Upper lobe of left lung (tissue), 6 donors: ENCODE measurements at regions not wholly inside any gene's neighbourhood (a gene's known extent, or its start where the extent isn't known, plus 50 kb on each side); places are given as distances from the start of the nearest gene placed in this dataset.

Experiments used
- ATAC-seq, 2 donors: fragments of 200-7000 bp; cut with Tn5 transposase; one replicate each; pipeline ENCODE4 v1.9.1; 2022; ENCODE audit warnings: mild to moderate bottlenecking in 2 of 2, moderate library complexity in 2 of 2; ENCODE audit not compliant: low FRiP score in 2 of 2
- DNase-seq, 2 donors: peaks; one replicate each; pipeline ENCODE4 v3.0.0-alpha.2; 2019 to 2020
- H3K27ac ChIP-seq, 4 donors: fragments of 200-600 bp; sonication (generic); one replicate each; pipeline ENCODE4 v1.5.1; 2016 to 2019
- H3K27me3 ChIP-seq, 4 donors: fragments of 200-600 bp; sonication (generic); one replicate each; pipeline ENCODE4 v1.5.1; 2017 to 2019
- H3K36me3 ChIP-seq, 4 donors: fragments of 200-600 bp; sonication (generic); one replicate each; pipeline ENCODE4 v1.5.1; 2016 to 2019
- H3K4me1 ChIP-seq, 4 donors: fragments of 200-600 bp; sonication (generic); one replicate each; pipeline ENCODE4 v1.5.1; 2018 to 2019
- H3K4me3 ChIP-seq, 4 donors: fragments of 200-600 bp; sonication (generic); one replicate each; pipeline ENCODE4 v1.5.1; 2017 to 2019; ENCODE audit warnings: mild to moderate bottlenecking in 2 of 4, moderate library complexity in 1 of 4
- H3K9me3 ChIP-seq, 4 donors: fragments of 200-600 bp; sonication (generic); one replicate each; pipeline ENCODE4 v1.5.1; 2018 to 2019
- EP300 ChIP-seq, 4 donors: sonication (generic); formaldehyde crosslinking; IDR thresholded peaks; one replicate each; pipeline ENCODE4 v1.5.1; 2017; ENCODE audit warnings: antibody characterized with exemption in 4 of 4, control low read depth in 2 of 4
- POLR2A ChIP-seq, 4 donors: fragments of 450-650 bp; IDR thresholded peaks; one replicate each; pipeline ENCODE4 v1.5.1; 2016 to 2017; ENCODE audit warnings: antibody characterized with exemption in 4 of 4, mild to moderate bottlenecking in 2 of 4
- POLR2AphosphoS5 ChIP-seq, 2 donors: sonication (generic); formaldehyde crosslinking; IDR thresholded peaks; one replicate each; pipeline ENCODE4 v1.5.1; 2017; ENCODE audit warnings: antibody characterized with exemption in 2 of 2
- WGBS, 2 donors: methylation state at CpG; one replicate each; pipeline ENCODE4 v1.1.5; 2017 to 2018; 5-methylcytosine and 5-hydroxymethylcytosine counted together
- TF ChIP-seq, protein P1 (sequence below), 6 experiments: fragments of 450-650 bp in 4 of 6; fragments of 200-600 bp in 2 of 6; sonication (generic) in 2 of 6; IDR thresholded peaks; one replicate each; pipeline ENCODE4 v1.5.1; 2016 to 2019; ENCODE audit warnings: antibody characterized with exemption in 6 of 6
- donor health status: DM: no; HTN: no; CAD: no; lungs with moderate emphysema.
- donor health status: DM: no; HTN: yes; CAD: no; lungs with severe emphysema.

DNA sequence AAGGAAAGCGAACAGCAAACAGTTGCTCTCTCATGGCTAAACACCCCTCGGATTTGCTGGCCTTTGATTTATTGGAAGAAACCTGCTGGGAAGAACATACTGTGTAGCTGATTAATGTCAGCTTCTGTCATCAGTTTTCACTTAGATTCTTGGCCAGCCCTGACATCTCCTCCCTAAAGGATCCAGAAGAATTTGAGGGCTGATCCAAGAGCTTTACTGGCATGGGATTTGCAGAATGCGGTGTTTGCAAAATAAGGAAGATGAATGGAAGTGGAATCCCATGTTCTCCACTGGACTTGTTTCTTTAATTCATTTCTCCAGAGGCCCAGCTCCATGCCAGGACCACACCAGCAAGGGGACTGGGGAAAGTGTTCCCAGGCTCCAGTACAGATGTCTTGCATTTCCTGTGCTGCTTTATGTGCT is 80.5 kb downstream of the RDH14 start:
- Histone ChIP-seq H3K27me3 (no peaks in the 10 kb centered on the region), H3K36me3 (no peaks in the 10 kb centered on the region), H3K4me3 (no peak overlapping the region), H3K27ac (peak overlapping the region in 1 of 4 donors; percentile 43), H3K4me1 (no peaks in the 10 kb centered on the region), H3K9me3 (no peaks in the 10 kb centered on the region)
- ATAC-seq (peak in 1 of 2 donors; percentile 47), DNase-seq (no peak)
- 59 to 75% methylated on average over 3 of the region's 3 CpGs for WGBS, 2 donors
- TF ChIP-seq POLR2A (IDR thresholded peaks at IDR 0.05) = no peak
- TF ChIP-seq, protein P1, sequence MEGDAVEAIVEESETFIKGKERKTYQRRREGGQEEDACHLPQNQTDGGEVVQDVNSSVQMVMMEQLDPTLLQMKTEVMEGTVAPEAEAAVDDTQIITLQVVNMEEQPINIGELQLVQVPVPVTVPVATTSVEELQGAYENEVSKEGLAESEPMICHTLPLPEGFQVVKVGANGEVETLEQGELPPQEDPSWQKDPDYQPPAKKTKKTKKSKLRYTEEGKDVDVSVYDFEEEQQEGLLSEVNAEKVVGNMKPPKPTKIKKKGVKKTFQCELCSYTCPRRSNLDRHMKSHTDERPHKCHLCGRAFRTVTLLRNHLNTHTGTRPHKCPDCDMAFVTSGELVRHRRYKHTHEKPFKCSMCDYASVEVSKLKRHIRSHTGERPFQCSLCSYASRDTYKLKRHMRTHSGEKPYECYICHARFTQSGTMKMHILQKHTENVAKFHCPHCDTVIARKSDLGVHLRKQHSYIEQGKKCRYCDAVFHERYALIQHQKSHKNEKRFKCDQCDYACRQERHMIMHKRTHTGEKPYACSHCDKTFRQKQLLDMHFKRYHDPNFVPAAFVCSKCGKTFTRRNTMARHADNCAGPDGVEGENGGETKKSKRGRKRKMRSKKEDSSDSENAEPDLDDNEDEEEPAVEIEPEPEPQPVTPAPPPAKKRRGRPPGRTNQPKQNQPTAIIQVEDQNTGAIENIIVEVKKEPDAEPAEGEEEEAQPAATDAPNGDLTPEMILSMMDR (IDR thresholded peaks at IDR 0.05) = no peak
- TF ChIP-seq EP300 (IDR thresholded peaks at IDR 0.05) = no peak
- TF ChIP-seq POLR2AphosphoS5 (IDR thresholded peaks at IDR 0.05) = no peak

DNA sequence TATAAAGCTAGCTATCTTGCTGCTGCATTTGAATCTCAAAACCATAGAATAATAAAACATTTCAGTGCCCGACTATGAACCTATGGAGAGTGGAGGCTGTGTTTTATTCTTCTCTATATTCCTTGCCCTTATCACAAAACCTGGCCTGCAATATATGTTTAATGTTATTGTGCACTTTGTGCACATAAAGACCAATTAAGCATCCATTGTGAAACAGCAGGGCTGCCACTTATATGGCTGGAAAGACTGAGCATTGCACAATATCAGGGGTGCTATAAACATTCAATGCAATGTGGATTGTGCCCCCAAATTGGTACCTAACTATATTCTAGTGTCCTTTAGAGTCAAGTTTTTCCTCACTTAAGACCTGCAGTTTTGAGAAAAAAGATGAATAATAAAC is 83.2 kb downstream of the RDH14 start:
- Histone ChIP-seq H3K4me1 (peaks cover 0 to 4% (median 0%) of the 10 kb centered on the region in 4 donors), H3K27ac (no peak overlapping the region), H3K27me3 (no peaks in the 10 kb centered on the region), H3K4me3 (no peak overlapping the region), H3K36me3 (no peaks in the 10 kb centered on the region), H3K9me3 (no peaks in the 10 kb centered on the region)
- DNase-seq = no peak
- no peak for ATAC-seq
- WGBS, 2 donors = 87 to 100% methylated on average over 1 of the region's 1 CpG
- TF ChIP-seq POLR2A (IDR thresholded peaks at IDR 0.05) = no peak
- no peak for TF ChIP-seq POLR2AphosphoS5 (IDR thresholded peaks at IDR 0.05)
- TF ChIP-seq, protein P1 (IDR thresholded peaks at IDR 0.05) = no peak
- no peak for TF ChIP-seq EP300 (IDR thresholded peaks at IDR 0.05)

DNA sequence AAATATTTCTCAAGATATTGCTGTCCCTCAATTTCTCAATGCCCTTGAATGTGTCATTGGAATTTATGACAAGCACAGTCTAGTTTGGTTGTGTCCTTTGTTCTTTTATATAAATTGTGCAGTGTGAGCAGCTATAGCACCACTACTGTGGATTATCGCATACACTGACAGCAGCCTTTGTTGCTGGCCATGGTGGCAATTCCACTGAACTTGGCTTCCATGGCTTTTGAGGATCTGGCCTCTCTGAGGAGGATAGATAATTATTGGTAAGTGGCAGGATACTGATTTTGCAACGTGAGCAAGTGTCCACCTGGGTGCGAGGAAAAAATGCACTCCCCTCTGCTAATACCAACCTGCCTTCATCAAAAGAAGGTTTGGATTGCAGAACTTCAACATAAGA is 84.0 kb downstream of the RDH14 start:
- H3K36me3 ChIP-seq = no peaks in the 10 kb centered on the region
- WGBS, 2 donors = 79 to 95% methylated on average over 3 of the region's 3 CpGs
- no peak for TF ChIP-seq EP300 (IDR thresholded peaks at IDR 0.05)
- TF ChIP-seq POLR2AphosphoS5 (IDR thresholded peaks at IDR 0.05) = no peak
- TF ChIP-seq, protein P1 (IDR thresholded peaks at IDR 0.05) = no peak
- no peak for TF ChIP-seq POLR2A (IDR thresholded peaks at IDR 0.05)

DNA sequence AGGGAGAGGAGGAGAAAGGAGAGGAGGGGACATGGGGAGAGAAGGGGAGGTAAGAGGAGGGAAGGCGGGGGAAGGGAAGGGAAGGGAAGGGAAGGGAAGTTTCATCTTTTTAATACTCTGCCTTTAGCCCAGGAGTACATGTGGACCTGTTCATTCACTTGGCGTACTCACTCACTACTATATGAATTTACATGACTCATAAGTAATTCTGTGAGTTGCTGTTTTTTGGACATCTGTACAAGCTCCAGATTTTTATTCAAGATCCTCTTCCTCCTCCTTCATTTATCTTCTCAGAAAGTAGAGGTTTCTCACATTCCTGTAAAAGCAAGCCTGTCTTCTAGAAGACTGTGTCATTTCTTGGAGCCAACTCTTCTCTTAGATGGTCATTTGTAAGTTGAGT is 84.6 kb downstream of the RDH14 start:
- no peak for ATAC-seq
- Histone ChIP-seq H3K4me3 (no peak overlapping the region), H3K27ac (no peak overlapping the region), H3K27me3 (no peaks in the 10 kb centered on the region), H3K9me3 (no peaks in the 10 kb centered on the region), H3K36me3 (no peaks in the 10 kb centered on the region), H3K4me1 (peaks cover 0 to 4% (median 0%) of the 10 kb centered on the region in 4 donors)
- WGBS, 2 donors = 88 to 95% methylated on average over 2 of the region's 2 CpGs
- no peak for DNase-seq
- TF ChIP-seq POLR2AphosphoS5 (IDR thresholded peaks at IDR 0.05) (no peak), POLR2A (IDR thresholded peaks at IDR 0.05) (no peak), EP300 (IDR thresholded peaks at IDR 0.05) (no peak)
- TF ChIP-seq, protein P1 (IDR thresholded peaks at IDR 0.05) = no peak

More for the DNA sequence above, 84.0 kb downstream of the RDH14 start:
- ATAC-seq (no peak), DNase-seq (no peak)
- Histone ChIP-seq H3K27ac (no peak overlapping the region), H3K9me3 (no peaks in the 10 kb centered on the region), H3K4me1 (peaks cover 0 to 4% (median 0%) of the 10 kb centered on the region in 4 donors), H3K27me3 (no peaks in the 10 kb centered on the region), H3K4me3 (no peak overlapping the region)

DNA sequence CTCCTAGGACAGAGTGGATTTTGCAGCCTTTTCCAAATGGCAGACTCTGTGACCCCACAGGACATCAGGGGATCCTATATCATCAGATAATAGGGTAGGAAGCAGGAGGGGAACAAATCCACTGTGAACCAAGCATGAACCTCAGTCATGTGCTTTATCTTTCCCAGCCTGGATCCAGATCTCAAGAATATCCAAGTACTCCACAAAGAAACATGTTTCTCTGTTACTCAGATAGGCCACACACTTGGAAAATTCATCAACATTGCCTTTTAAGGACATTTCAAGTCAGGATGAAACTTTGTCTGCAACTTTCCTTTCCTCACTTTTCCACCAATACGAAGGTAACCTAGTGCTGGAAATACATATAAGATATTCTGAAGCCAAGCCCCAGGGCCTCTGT is 85.8 kb downstream of the RDH14 start:
- no peak overlapping the region for H3K27ac ChIP-seq
- ATAC-seq (no peak), DNase-seq (no peak)
- 76 to 87% methylated on average over 1 of the region's 1 CpG for WGBS, 2 donors
- no peaks in the 10 kb centered on the region for H3K36me3 ChIP-seq
- TF ChIP-seq, protein P1 (IDR thresholded peaks at IDR 0.05) = no peak
- TF ChIP-seq POLR2AphosphoS5 (IDR thresholded peaks at IDR 0.05) = no peak
- TF ChIP-seq EP300 (IDR thresholded peaks at IDR 0.05) = no peak
- no peak for TF ChIP-seq POLR2A (IDR thresholded peaks at IDR 0.05)
- peaks cover 0 to 4% (median 0%) of the 10 kb centered on the region in 4 donors for H3K4me1 ChIP-seq
- H3K4me3 ChIP-seq = no peak overlapping the region
- H3K27me3 ChIP-seq = no peaks in the 10 kb centered on the region
- no peaks in the 10 kb centered on the region for H3K9me3 ChIP-seq
